ENCODE measurements at regions not wholly inside any gene's neighbourhood (a gene's known extent, or its start where the extent isn't known, plus 50 kb on each side); places are given as distances from the start of the nearest gene placed in this dataset.

- H3K36me3 Mint-ChIP-seq, result no peaks in the 10 kb centered on the region
- no peak overlapping the region for H3K4me3 Mint-ChIP-seq
- no peak overlapping the region for H3K27ac Mint-ChIP-seq
- no peaks in the 10 kb centered on the region for H3K27me3 Mint-ChIP-seq
- H3K4me1 Mint-ChIP-seq, result no peaks in the 10 kb centered on the region
- ATAC-seq, result no peak
- H3K9me3 Mint-ChIP-seq, result peaks cover 3% of the 10 kb centered on the region
These were observed 173.0 kb downstream of the NTMT2 start for GRCh38 chr1:170318736-170319135.

- Mint-ChIP-seq H3K27me3 (peaks cover under 1% of the 10 kb centered on the region), H3K4me3 (no peak overlapping the region), H3K27ac (no peak overlapping the region), H3K9me3 (peaks cover 3% of the 10 kb centered on the region), H3K4me1 (no peaks in the 10 kb centered on the region), H3K36me3 (no peaks in the 10 kb centered on the region)
- no peak for ATAC-seq
These were observed 175.4 kb downstream of the NTMT2 start for GRCh38 chr1:170321113-170321512.

GRCh38 chr1:170326186-170326585, 180.4 kb downstream of the NTMT2 start:
- ATAC-seq, result no peak
- H3K9me3 Mint-ChIP-seq, result peaks cover 3% of the 10 kb centered on the region
- peaks cover 9% of the 10 kb centered on the region for H3K27me3 Mint-ChIP-seq
- H3K27ac Mint-ChIP-seq, result no peak overlapping the region
- no peaks in the 10 kb centered on the region for H3K4me1 Mint-ChIP-seq
- no peaks in the 10 kb centered on the region for H3K36me3 Mint-ChIP-seq
- H3K4me3 Mint-ChIP-seq, result no peak overlapping the region

GRCh38 chr1:170332801-170333200, 187.0 kb downstream of the NTMT2 start:
- Mint-ChIP-seq H3K27me3 (no peaks in the 10 kb centered on the region), H3K4me1 (no peaks in the 10 kb centered on the region), H3K36me3 (no peaks in the 10 kb centered on the region), H3K9me3 (no peaks in the 10 kb centered on the region), H3K4me3 (no peak overlapping the region), H3K27ac (no peak overlapping the region)
- ATAC-seq, result no peak

GRCh38 chr1:170337413-170337994, 191.7 kb downstream of the NTMT2 start:
- H3K4me1 Mint-ChIP-seq, result no peaks in the 10 kb centered on the region
- ATAC-seq, result no peak
- no peaks in the 10 kb centered on the region for H3K27me3 Mint-ChIP-seq
- no peaks in the 10 kb centered on the region for H3K36me3 Mint-ChIP-seq
- H3K9me3 Mint-ChIP-seq, result no peaks in the 10 kb centered on the region
- H3K27ac Mint-ChIP-seq, result no peak overlapping the region
- H3K4me3 Mint-ChIP-seq, result no peak overlapping the region

- Mint-ChIP-seq H3K27me3 (no peaks in the 10 kb centered on the region), H3K4me1 (no peaks in the 10 kb centered on the region), H3K27ac (no peak overlapping the region), H3K9me3 (no peaks in the 10 kb centered on the region), H3K36me3 (no peaks in the 10 kb centered on the region), H3K4me3 (no peak overlapping the region)
- ATAC-seq, result no peak
These were observed 192.4 kb upstream of the GORAB start for GRCh38 chr1:170339534-170339933.

GRCh38 chr1:170340308-170340707, 191.7 kb upstream of the GORAB start:
- Mint-ChIP-seq H3K36me3 (no peaks in the 10 kb centered on the region), H3K27me3 (no peaks in the 10 kb centered on the region), H3K4me1 (no peaks in the 10 kb centered on the region), H3K27ac (no peak overlapping the region), H3K9me3 (no peaks in the 10 kb centered on the region), H3K4me3 (no peak overlapping the region)
- ATAC-seq, result no peak

- Mint-ChIP-seq H3K4me1 (no peaks in the 10 kb centered on the region), H3K36me3 (no peaks in the 10 kb centered on the region), H3K4me3 (no peak overlapping the region), H3K27me3 (no peaks in the 10 kb centered on the region), H3K9me3 (no peaks in the 10 kb centered on the region), H3K27ac (no peak overlapping the region)
- no peak for ATAC-seq
These were observed 180.5 kb upstream of the GORAB start for GRCh38 chr1:170351366-170351946.

GRCh38 chr1:170354246-170354645, 177.7 kb upstream of the GORAB start:
- Mint-ChIP-seq H3K4me1 (no peaks in the 10 kb centered on the region), H3K27me3 (no peaks in the 10 kb centered on the region), H3K27ac (no peak overlapping the region), H3K9me3 (peaks cover 6% of the 10 kb centered on the region), H3K36me3 (no peaks in the 10 kb centered on the region), H3K4me3 (no peak overlapping the region)
- no peak for ATAC-seq

- H3K9me3 Mint-ChIP-seq, result peaks cover 6% of the 10 kb centered on the region
- H3K4me1 Mint-ChIP-seq, result no peaks in the 10 kb centered on the region
- no peak for ATAC-seq
- H3K4me3 Mint-ChIP-seq, result no peak overlapping the region
- no peaks in the 10 kb centered on the region for H3K36me3 Mint-ChIP-seq
- H3K27me3 Mint-ChIP-seq, result no peaks in the 10 kb centered on the region
- no peak overlapping the region for H3K27ac Mint-ChIP-seq
These were observed 177.3 kb upstream of the GORAB start for GRCh38 chr1:170354690-170355089.

GRCh38 chr1:170355267-170355801, 176.6 kb upstream of the GORAB start:
- H3K27ac Mint-ChIP-seq, result no peak overlapping the region
- peaks cover 10% of the 10 kb centered on the region for H3K9me3 Mint-ChIP-seq
- H3K36me3 Mint-ChIP-seq, result no peaks in the 10 kb centered on the region
- H3K4me3 Mint-ChIP-seq, result no peak overlapping the region
- H3K4me1 Mint-ChIP-seq, result no peaks in the 10 kb centered on the region
- no peak for ATAC-seq
- no peaks in the 10 kb centered on the region for H3K27me3 Mint-ChIP-seq

- peaks cover 10% of the 10 kb centered on the region for H3K9me3 Mint-ChIP-seq
These were observed 175.4 kb upstream of the GORAB start for GRCh38 chr1:170356585-170356984.

GRCh38 chr1:170357750-170358149, 174.2 kb upstream of the GORAB start:
- Mint-ChIP-seq H3K4me3 (no peak overlapping the region), H3K9me3 (peaks cover 10% of the 10 kb centered on the region), H3K27ac (no peak overlapping the region), H3K27me3 (no peaks in the 10 kb centered on the region), H3K36me3 (no peaks in the 10 kb centered on the region), H3K4me1 (no peaks in the 10 kb centered on the region)
- ATAC-seq, result no peak

More at GRCh38 chr1:170356585-170356984, 175.4 kb upstream of the GORAB start:
- Mint-ChIP-seq H3K4me3 (no peak overlapping the region), H3K4me1 (no peaks in the 10 kb centered on the region), H3K36me3 (no peaks in the 10 kb centered on the region), H3K27me3 (no peaks in the 10 kb centered on the region), H3K27ac (no peak overlapping the region)
- ATAC-seq, result no peak

- no peaks in the 10 kb centered on the region for H3K27me3 Mint-ChIP-seq
- no peak for ATAC-seq
- H3K9me3 Mint-ChIP-seq, result peaks cover 17% of the 10 kb centered on the region
- no peaks in the 10 kb centered on the region for H3K4me1 Mint-ChIP-seq
- H3K4me3 Mint-ChIP-seq, result no peak overlapping the region
- no peak overlapping the region for H3K27ac Mint-ChIP-seq
- no peaks in the 10 kb centered on the region for H3K36me3 Mint-ChIP-seq
These were observed 171.4 kb upstream of the GORAB start for GRCh38 chr1:170360601-170361000.

GRCh38 chr1:170365331-170365730, 166.6 kb upstream of the GORAB start:
- no peaks in the 10 kb centered on the region for H3K36me3 Mint-ChIP-seq
- peaks cover 7% of the 10 kb centered on the region for H3K9me3 Mint-ChIP-seq
- no peak overlapping the region for H3K27ac Mint-ChIP-seq
- no peaks in the 10 kb centered on the region for H3K27me3 Mint-ChIP-seq
- ATAC-seq, result no peak
- no peak overlapping the region for H3K4me3 Mint-ChIP-seq
- no peaks in the 10 kb centered on the region for H3K4me1 Mint-ChIP-seq

- no peaks in the 10 kb centered on the region for H3K4me1 Mint-ChIP-seq
- H3K9me3 Mint-ChIP-seq, result peaks cover 7% of the 10 kb centered on the region
- no peaks in the 10 kb centered on the region for H3K27me3 Mint-ChIP-seq
- H3K4me3 Mint-ChIP-seq, result no peak overlapping the region
- no peak overlapping the region for H3K27ac Mint-ChIP-seq
- no peak for ATAC-seq
- H3K36me3 Mint-ChIP-seq, result no peaks in the 10 kb centered on the region
These were observed 165.0 kb upstream of the GORAB start for GRCh38 chr1:170366980-170367379.
